ENCODE measurements at regions not wholly inside any gene's neighbourhood (a gene's known extent, or its start where the extent isn't known, plus 50 kb on each side); places are given as distances from the start of the nearest gene placed in this dataset.

GRCh38 chr11:122229481-122230384, 113.7 kb upstream of the BLID start:
- no peak for DNase-seq (ENCODE audit: extremely low read depth in 1 of 11, low read depth in 9 of 11, low spot score in 4 of 11)

GRCh38 chr11:122229078-122229477, 113.1 kb upstream of the BLID start:
- DNase-seq (ENCODE audit: extremely low read depth in 1 of 11, low read depth in 9 of 11, low spot score in 4 of 11), result no peak

- DNase-seq (ENCODE audit: extremely low read depth in 1 of 11, low read depth in 9 of 11, low spot score in 4 of 11), result no peak
Measured at GRCh38 chr11:122226810-122227379, 110.9 kb upstream of the BLID start.

- no peak for DNase-seq (ENCODE audit: extremely low read depth in 1 of 11, low read depth in 9 of 11, low spot score in 4 of 11)
Measured at GRCh38 chr11:122224867-122225266, 108.9 kb upstream of the BLID start.

- DNase-seq (ENCODE audit: extremely low read depth in 1 of 11, low read depth in 9 of 11, low spot score in 4 of 11), result no peak
Measured at GRCh38 chr11:122220321-122220720, 104.3 kb upstream of the BLID start.

GRCh38 chr11:122219791-122220190, 103.8 kb upstream of the BLID start:
- no peak for DNase-seq (ENCODE audit: extremely low read depth in 1 of 11, low read depth in 9 of 11, low spot score in 4 of 11)

GRCh38 chr11:122215244-122215992, 99.4 kb upstream of the BLID start:
- peak in 4 of 11 donors; percentile 47 to 59 (median 56) for DNase-seq (ENCODE audit: extremely low read depth in 1 of 11, low read depth in 9 of 11, low spot score in 4 of 11)

- DNase-seq (ENCODE audit: extremely low read depth in 1 of 11, low read depth in 9 of 11, low spot score in 4 of 11), result no peak
Measured at GRCh38 chr11:122214567-122214966, 98.6 kb upstream of the BLID start.

GRCh38 chr11:122214080-122214479, 98.1 kb upstream of the BLID start:
- no peak for DNase-seq (ENCODE audit: extremely low read depth in 1 of 11, low read depth in 9 of 11, low spot score in 4 of 11)

- DNase-seq (ENCODE audit: extremely low read depth in 1 of 11, low read depth in 9 of 11, low spot score in 4 of 11), result no peak
Measured at GRCh38 chr11:122213171-122213570, 97.2 kb upstream of the BLID start.

GRCh38 chr11:122210367-122210997, 94.5 kb upstream of the BLID start:
- no peak for DNase-seq (ENCODE audit: extremely low read depth in 1 of 11, low read depth in 9 of 11, low spot score in 4 of 11)

GRCh38 chr11:122209619-122210366, 93.8 kb upstream of the BLID start:
- peak in 3 of 11 donors; percentile 46 to 73 (median 52) for DNase-seq (ENCODE audit: extremely low read depth in 1 of 11, low read depth in 9 of 11, low spot score in 4 of 11)

GRCh38 chr11:122207921-122208764, 92.1 kb upstream of the BLID start:
- no peak for DNase-seq (ENCODE audit: extremely low read depth in 1 of 11, low read depth in 9 of 11, low spot score in 4 of 11)

- peak in 4 of 11 donors; percentile 34 to 71 (median 58) for DNase-seq (ENCODE audit: extremely low read depth in 1 of 11, low read depth in 9 of 11, low spot score in 4 of 11)
Measured at GRCh38 chr11:122207505-122207904, 91.5 kb upstream of the BLID start.

GRCh38 chr11:122205036-122205435, 89.0 kb upstream of the BLID start:
- no peak for DNase-seq (ENCODE audit: extremely low read depth in 1 of 11, low read depth in 9 of 11, low spot score in 4 of 11)

- DNase-seq (ENCODE audit: extremely low read depth in 1 of 11, low read depth in 9 of 11, low spot score in 4 of 11), result no peak
Measured at GRCh38 chr11:122204206-122204605, 88.2 kb upstream of the BLID start.

- peak in 4 of 11 donors; percentile 38 to 55 (median 54) for DNase-seq (ENCODE audit: extremely low read depth in 1 of 11, low read depth in 9 of 11, low spot score in 4 of 11)
Measured at GRCh38 chr11:122202951-122203456, 87.0 kb upstream of the BLID start.

Data from renal cortex interstitium (tissue), 11 donors.